ENCODE measurements at regions not wholly inside any gene's neighbourhood (a gene's known extent, or its start where the extent isn't known, plus 50 kb on each side); places are given as distances from the start of the nearest gene placed in this dataset.
A peak's percentile ranks its signal among the peaks of the same experiment; 100 is the strongest.

DNA sequence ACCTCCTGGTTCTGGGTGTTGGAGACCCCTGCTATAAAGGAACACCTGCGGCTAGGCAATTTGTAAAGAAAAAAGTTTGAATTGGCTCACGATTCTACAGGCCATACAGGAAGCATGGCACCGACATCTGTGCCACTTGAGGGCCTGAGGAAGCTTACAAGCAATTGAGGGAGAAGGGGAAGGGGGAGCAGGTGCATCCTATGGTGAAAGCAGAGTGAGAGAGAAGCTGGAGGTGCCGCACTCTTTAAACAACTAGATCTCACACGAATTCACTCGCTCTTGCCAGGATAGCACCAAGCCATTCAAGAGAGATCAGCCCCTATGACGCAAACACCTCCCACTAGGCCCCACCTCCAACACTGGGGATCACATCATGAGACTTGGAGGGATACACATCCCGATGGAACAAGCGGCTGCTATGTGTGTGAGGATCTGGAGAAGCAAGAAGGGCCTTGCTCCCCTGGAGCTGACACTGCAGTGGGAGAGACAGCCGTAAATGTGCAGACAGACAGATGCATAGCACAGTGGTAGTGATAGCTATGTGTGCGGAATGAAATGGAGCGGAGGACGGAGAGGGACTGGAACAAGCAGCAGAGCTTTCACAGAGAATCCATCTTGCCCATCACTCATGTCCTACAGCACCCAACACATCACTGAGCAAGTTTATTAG is 60.7 kb upstream of the HELT start:
- H3K4me3 ChIP-seq = no peak overlapping the region
- TF ChIP-seq POLR2A (IDR thresholded peaks at IDR 0.05) = no peak
- TF ChIP-seq, protein P1, sequence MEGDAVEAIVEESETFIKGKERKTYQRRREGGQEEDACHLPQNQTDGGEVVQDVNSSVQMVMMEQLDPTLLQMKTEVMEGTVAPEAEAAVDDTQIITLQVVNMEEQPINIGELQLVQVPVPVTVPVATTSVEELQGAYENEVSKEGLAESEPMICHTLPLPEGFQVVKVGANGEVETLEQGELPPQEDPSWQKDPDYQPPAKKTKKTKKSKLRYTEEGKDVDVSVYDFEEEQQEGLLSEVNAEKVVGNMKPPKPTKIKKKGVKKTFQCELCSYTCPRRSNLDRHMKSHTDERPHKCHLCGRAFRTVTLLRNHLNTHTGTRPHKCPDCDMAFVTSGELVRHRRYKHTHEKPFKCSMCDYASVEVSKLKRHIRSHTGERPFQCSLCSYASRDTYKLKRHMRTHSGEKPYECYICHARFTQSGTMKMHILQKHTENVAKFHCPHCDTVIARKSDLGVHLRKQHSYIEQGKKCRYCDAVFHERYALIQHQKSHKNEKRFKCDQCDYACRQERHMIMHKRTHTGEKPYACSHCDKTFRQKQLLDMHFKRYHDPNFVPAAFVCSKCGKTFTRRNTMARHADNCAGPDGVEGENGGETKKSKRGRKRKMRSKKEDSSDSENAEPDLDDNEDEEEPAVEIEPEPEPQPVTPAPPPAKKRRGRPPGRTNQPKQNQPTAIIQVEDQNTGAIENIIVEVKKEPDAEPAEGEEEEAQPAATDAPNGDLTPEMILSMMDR (IDR thresholded peaks at IDR 0.05) = no peak
- intact Hi-C loops (cut with DNase I) = no loop called here
- H3K27ac ChIP-seq = no peak overlapping the region
- H3K4me1 ChIP-seq (replicated peaks in 1 of 2) = no peaks in the 10 kb centered on the region
- no peaks in the 10 kb centered on the region for H3K9me3 ChIP-seq (replicated peaks in 1 of 3)
- WGBS, 4 donors = 84 to 86% (median 85%) methylated on average over 13 of the region's 13 CpGs
- H3K27me3 ChIP-seq = peaks cover 4% of the 10 kb centered on the region
- DNase-seq = peak in 1 of 7 donors; percentile 3
- no peaks in the 10 kb centered on the region for H3K36me3 ChIP-seq (replicated peaks in 1 of 2)

DNA sequence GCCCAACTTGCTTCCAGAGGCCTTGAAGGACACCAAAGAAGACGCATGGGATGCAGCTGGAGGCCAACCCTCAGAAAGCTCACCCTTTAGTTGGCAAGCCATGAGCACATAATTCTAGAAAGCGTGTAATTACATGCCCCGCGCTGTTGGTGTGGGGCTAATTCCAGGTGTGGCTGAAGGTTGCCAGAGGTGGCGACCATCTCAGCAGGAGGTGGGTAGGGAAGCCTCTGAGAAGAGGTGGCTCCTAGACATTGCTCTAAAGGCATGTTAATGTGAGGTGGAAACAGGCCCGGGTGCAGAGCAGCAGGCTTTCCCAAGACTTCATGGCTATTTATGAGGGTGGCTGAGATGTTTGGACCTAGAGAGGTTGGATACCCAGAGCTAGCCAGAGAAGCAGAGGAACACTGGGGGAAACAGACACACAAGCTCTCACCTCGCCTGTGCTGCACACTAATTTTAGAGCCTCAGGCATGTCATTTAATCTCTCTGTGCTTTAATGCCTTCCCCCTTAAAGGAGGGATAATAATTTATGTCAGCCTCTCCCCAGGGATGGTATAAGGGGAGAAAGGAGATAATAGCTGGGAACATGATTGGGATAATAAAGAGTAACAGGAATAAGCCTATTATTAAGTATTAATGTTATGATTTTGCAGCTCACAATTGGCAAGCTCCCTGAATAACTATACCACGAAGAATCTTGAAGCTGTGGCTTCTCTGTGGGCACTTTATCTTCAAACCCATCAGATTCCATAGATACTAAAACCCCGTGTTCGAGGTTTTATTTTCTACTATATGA is 60.0 kb upstream of the HELT start:
- DNase-seq = peak in 1 of 7 donors; percentile 30
- H3K4me1 ChIP-seq (replicated peaks in 1 of 2) = no peaks in the 10 kb centered on the region
- WGBS, 4 donors = 72 to 80% (median 75%) methylated on average over 10 of the region's 10 CpGs
- no peak overlapping the region for H3K27ac ChIP-seq
- no peak overlapping the region for H3K4me3 ChIP-seq
- H3K9me3 ChIP-seq (replicated peaks in 1 of 3) = no peaks in the 10 kb centered on the region
- intact Hi-C loops (cut with DNase I) = no loop called here
- H3K27me3 ChIP-seq = no peaks in the 10 kb centered on the region
- TF ChIP-seq, protein P1 (IDR thresholded peaks at IDR 0.05) = no peak
- TF ChIP-seq POLR2A (IDR thresholded peaks at IDR 0.05) = no peak
- no peaks in the 10 kb centered on the region for H3K36me3 ChIP-seq (replicated peaks in 1 of 2)

DNA sequence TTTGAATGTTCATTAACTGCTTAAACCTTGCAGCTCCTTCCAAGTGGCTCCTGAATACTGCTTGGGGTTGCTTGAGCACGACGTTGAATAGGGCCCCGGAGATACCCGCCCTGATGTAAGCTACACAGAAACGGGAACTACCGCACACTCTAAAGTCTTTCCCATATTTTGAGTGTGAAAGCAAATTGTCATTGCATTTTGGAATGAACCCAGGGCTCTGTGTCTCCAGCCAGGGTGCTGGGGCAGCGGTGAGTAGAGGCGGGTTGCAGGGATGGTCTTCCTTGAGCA is 59.4 kb upstream of the HELT start:
- peak in 1 of 7 donors; percentile 30 for DNase-seq
- no peaks in the 10 kb centered on the region for H3K27me3 ChIP-seq
- TF ChIP-seq, protein P1 (IDR thresholded peaks at IDR 0.05) = no peak
- TF ChIP-seq POLR2A (IDR thresholded peaks at IDR 0.05) = no peak
- no peak overlapping the region for H3K27ac ChIP-seq
- intact Hi-C loops (cut with DNase I) = no loop called here
- no peaks in the 10 kb centered on the region for H3K9me3 ChIP-seq (replicated peaks in 1 of 3)
- 65 to 88% (median 78%) methylated on average over 8 of the region's 8 CpGs for WGBS, 4 donors
- H3K4me1 ChIP-seq (replicated peaks in 1 of 2) = no peaks in the 10 kb centered on the region
- no peaks in the 10 kb centered on the region for H3K36me3 ChIP-seq (replicated peaks in 1 of 2)
- H3K4me3 ChIP-seq = no peak overlapping the region

DNA sequence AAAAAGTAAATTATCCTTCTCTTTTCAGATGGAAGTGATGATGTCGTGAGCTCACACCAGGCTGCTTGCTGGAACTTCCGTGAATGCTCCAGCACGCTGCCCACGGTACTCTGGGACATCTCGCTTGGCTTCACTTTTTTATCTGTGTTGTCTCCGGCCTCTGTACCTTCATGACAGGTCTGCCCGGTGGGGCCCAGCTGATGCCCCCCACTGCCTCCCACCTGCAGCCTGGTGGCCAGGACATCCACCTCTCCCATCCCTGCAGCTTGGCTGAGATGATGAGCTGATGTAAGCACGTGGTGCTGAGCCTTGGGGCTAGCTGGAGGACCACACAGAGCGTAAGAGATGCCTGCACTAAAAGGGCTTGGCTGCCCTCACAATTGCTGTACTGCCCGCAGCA is 59.0 kb upstream of the HELT start:
- Histone ChIP-seq H3K27ac (no peak overlapping the region), H3K36me3 (replicated peaks in 1 of 2) (no peaks in the 10 kb centered on the region), H3K4me1 (replicated peaks in 1 of 2) (no peaks in the 10 kb centered on the region), H3K27me3 (no peaks in the 10 kb centered on the region), H3K4me3 (no peak overlapping the region), H3K9me3 (replicated peaks in 1 of 3) (no peaks in the 10 kb centered on the region)
- TF ChIP-seq, protein P1 (IDR thresholded peaks at IDR 0.05) = no peak
- TF ChIP-seq POLR2A (IDR thresholded peaks at IDR 0.05) = no peak
- DNase-seq = peak in 1 of 7 donors; percentile 17
- WGBS, 4 donors = 84 to 89% (median 87%) methylated on average over 8 to 10 of the region's 10 CpGs
- intact Hi-C loops (cut with DNase I) = no loop called here
